Neural progenitor cell (in vitro differentiated cells): ENCODE measurements at regions not wholly inside any gene's neighbourhood (a gene's known extent, or its start where the extent isn't known, plus 50 kb on each side); places are given as distances from the start of the nearest gene placed in this dataset.

Experiments
- EZH2 ChIP-seq: fragments of 200-600 bp; sonication (generic); IDR thresholded peaks from 2 replicates; pipeline ENCODE4 v1.6.1; 2017; ENCODE audit warnings: antibody characterized with exemption, mild to moderate bottlenecking, moderate library complexity
- TF ChIP-seq, protein P1 (sequence below): fragments of 200-600 bp; sonication (generic); IDR thresholded peaks from 2 replicates; pipeline ENCODE4 v1.5.1; 2017; ENCODE audit warnings: antibody characterized with exemption, mild to moderate bottlenecking

DNA sequence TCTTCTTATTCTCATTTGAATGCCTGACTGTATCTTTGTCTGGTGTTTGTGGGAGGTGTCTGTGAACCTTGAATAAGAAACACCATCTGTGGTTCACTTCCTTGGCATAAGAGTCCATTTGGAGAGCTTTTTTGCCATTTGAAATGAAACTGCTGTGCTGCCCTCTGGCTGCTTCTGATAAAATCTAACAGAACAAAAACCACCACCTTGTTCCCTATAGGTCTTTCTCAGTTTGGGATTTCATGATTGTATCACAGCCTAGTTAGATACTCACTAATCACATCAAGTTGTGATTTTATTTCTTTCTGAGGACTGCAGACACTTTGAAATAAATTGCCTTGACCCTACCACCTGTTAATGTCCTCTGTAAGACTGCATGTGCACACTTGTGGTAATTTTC, 102.7 kb upstream of the FAM13C start:
- TF ChIP-seq, protein P1, sequence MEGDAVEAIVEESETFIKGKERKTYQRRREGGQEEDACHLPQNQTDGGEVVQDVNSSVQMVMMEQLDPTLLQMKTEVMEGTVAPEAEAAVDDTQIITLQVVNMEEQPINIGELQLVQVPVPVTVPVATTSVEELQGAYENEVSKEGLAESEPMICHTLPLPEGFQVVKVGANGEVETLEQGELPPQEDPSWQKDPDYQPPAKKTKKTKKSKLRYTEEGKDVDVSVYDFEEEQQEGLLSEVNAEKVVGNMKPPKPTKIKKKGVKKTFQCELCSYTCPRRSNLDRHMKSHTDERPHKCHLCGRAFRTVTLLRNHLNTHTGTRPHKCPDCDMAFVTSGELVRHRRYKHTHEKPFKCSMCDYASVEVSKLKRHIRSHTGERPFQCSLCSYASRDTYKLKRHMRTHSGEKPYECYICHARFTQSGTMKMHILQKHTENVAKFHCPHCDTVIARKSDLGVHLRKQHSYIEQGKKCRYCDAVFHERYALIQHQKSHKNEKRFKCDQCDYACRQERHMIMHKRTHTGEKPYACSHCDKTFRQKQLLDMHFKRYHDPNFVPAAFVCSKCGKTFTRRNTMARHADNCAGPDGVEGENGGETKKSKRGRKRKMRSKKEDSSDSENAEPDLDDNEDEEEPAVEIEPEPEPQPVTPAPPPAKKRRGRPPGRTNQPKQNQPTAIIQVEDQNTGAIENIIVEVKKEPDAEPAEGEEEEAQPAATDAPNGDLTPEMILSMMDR = peak; percentile 44
- no peak for TF ChIP-seq EZH2
